HG03159 (cell line): ENCODE measurements at regions not wholly inside any gene's neighbourhood (a gene's known extent, or its start where the extent isn't known, plus 50 kb on each side); places are given as distances from the start of the nearest gene placed in this dataset.
"Not testable (repeated sequence)": the region's sequence is repeated elsewhere in the genome, so short reads cannot be mapped to it uniquely, and the experiment has no call there.

ENCODE experiments used
- ATAC-seq: cut with Tn5 transposase; IDR thresholded peaks from one replicate; pipeline ENCODE4 v1.9.1; 2021; ENCODE audit warnings: mild to moderate bottlenecking, moderate library complexity; ENCODE audit not compliant: unreplicated experiment

- ATAC-seq, result no peak
Measured at GRCh38 chr6:55052846-55053245, 121.5 kb upstream of the HCRTR2 start.

- ATAC-seq, result no peak
Measured at GRCh38 chr6:55058682-55059081, 115.6 kb upstream of the HCRTR2 start.

GRCh38 chr6:55064711-55065420 is 109.4 kb upstream of the HCRTR2 start:
- ATAC-seq, result no peak

GRCh38 chr6:55069132-55069781 is 105.1 kb upstream of the HCRTR2 start:
- ATAC-seq, result no peak

GRCh38 chr6:55082021-55082420 is 92.3 kb upstream of the HCRTR2 start:
- ATAC-seq, result no peak

DNA sequence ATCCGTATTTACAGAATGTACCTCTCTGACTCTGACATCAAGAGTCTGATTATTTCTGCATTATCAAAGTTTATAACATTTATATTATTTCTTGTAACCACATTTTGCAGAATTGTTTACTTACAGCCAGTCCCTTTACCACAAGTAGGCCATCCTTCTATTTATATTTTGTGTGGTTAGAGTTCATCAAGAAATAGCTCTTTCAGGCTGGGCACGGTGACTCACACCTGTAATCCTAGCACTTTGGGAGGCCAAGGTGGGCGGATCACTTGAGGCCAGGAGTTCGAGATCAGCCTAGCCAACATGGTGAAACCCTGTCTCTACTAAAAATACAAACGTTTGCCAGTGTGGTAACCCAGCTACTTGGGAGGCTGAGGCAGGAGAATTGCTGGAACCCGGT is 86.3 kb upstream of the HCRTR2 start:
- ATAC-seq, result not testable (repeated sequence)

- no peak for ATAC-seq
Measured at GRCh38 chr6:55088902-55089301, 85.4 kb upstream of the HCRTR2 start.

- ATAC-seq, result no peak
Measured at GRCh38 chr6:55089325-55089724, 85.0 kb upstream of the HCRTR2 start.

- ATAC-seq, result no peak
Measured at GRCh38 chr6:55100686-55101085, 73.6 kb upstream of the HCRTR2 start.

- no peak for ATAC-seq
Measured at GRCh38 chr6:55101157-55101556, 73.2 kb upstream of the HCRTR2 start.

DNA sequence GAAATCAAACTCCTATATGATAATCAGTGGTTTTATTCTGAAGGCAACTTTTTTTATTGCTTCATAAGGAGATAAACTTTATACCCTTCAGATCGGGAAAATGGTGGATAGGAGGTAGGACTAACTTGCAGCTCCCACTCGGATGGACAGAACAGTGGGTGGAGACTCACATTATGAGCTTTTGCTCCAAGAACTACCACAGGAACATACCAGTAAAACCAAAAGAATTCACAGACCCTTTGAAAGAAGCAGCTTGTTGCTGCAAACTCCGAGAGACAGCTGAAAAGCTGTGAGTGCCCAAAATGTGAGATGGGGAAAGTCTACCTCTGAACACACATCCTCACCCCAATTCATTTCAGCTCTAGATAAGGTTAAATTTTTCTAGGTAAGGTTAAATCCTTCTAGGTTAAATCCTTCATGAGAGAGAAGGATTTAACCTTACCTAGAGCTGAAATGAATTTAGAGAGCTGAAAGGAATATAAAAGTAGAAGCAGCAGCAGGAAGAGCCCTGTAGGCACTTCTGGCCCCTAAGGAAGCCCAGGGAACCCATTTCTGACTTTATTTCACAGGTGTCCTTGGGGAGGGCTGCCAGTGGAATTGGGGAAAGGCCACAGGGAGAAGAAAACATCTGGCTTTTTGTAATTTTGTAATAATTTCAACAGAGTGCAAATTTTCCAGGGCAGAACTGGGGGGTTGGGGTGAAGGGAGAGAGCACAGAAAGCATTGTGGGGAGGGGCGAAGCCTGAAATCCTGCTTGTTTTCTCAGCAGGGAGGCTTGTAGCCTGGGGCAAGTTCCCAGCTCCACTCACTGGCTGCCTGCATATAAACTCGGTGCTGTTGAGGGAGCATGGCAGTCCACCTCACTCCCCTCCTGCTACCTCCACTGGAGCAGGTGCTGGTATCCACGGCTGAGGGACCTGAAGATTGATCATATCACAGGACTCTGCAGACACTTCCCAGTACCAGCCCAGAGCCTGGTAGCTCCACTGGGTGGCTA is 65.9 kb upstream of the HCRTR2 start:
- ATAC-seq, result no peak

DNA sequence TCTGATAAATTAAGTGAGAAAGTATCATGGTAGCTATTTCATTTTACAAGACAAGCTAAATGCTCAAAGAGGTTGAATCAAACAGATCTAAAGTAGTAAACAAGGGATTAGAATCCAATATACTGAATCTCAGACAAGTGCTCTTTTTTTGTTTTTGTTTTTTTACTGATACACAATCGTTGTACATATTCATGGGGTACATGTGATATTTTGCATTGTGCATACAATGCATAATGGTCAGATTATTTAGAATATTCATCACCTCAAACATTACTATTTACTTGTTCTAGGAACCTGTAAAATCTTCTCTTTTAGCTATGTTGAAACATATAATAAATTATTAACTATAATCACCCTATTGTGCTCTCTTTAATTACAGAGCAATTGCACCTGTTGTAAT is 57.0 kb upstream of the HCRTR2 start:
- no peak for ATAC-seq

DNA sequence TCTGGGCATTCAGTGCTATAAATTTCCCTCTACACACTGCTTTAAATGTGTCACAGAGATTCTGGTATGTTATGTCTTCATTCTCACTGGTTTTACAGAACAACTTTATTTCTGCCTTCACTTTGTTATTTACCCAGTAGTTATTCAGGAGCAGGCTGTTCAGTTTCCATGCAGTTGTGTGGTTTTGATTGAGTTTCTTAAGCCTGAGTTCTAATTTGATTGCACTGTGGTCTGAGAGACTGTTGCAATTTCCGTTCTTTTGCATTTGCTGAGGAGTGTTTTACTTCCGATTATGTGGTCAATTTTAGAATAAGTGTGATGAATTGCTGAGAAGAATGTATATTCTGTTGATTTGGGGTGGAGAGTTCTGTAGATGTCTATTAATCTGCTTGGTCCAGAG is 50.1 kb upstream of the HCRTR2 start:
- not testable (repeated sequence) for ATAC-seq
